Upper lobe of left lung (tissue), 4 donors: ENCODE measurements at regions not wholly inside any gene's neighbourhood (a gene's known extent, or its start where the extent isn't known, plus 50 kb on each side); places are given as distances from the start of the nearest gene placed in this dataset.

Experiments
- POLR2A ChIP-seq, 4 donors: fragments of 450-650 bp; IDR thresholded peaks; one replicate each; pipeline ENCODE4 v1.5.1; 2016 to 2017; ENCODE audit warnings: antibody characterized with exemption in 4 of 4, mild to moderate bottlenecking in 2 of 4
- POLR2AphosphoS5 ChIP-seq, 2 donors: sonication (generic); formaldehyde crosslinking; IDR thresholded peaks; one replicate each; pipeline ENCODE4 v1.5.1; 2017; ENCODE audit warnings: antibody characterized with exemption in 2 of 2

GRCh38 chr5:88419931-88420330 lies 151.3 kb upstream of the TMEM161B start:
- TF ChIP-seq POLR2A (IDR thresholded peaks at IDR 0.05), result no peak
- TF ChIP-seq POLR2AphosphoS5 (IDR thresholded peaks at IDR 0.05), result no peak
